HepG2 (cell line): ENCODE measurements at regions not wholly inside any gene's neighbourhood (a gene's known extent, or its start where the extent isn't known, plus 50 kb on each side); places are given as distances from the start of the nearest gene placed in this dataset.

ENCODE experiments used
- ATAC-seq: fragments of 200-7000 bp; cut with Tn5 transposase; 3 replicates; pipeline ENCODE4 v1.9.1; 2020; ENCODE audit warnings: mild to moderate bottlenecking, moderate library complexity
- BruUV-seq: library from RNA; stranded (reverse); fragments of 400-500 nt; replicated peaks from 2 replicates; lab custom pipeline; 2021; lab: Mats Ljungman, UMichigan
- CTCF ChIA-PET: fragments of 300-600 bp; formaldehyde crosslinking; extraction: SDS; loops from one replicate; lab custom pipeline; 2021; ENCODE audit warnings: low total read pairs, inconsistent platforms, low intra/inter-chr PET ratio; lab: Yijun Ruan, JAX
- POLR2A ChIA-PET: fragments of 350-600 bp; sonication (Branson Sonifier 250); formaldehyde crosslinking; loops from one replicate; lab custom pipeline; 2020; ENCODE audit warnings: antibody characterized with exemption, inconsistent platforms; lab: Yijun Ruan, JAX
- DNase-seq: peaks from one replicate; pipeline ENCODE4 v3.0.0-alpha.2; 2015; ENCODE audit warnings: low spot score
- FAIRE-seq: peaks from 3 replicates; lab custom pipeline; 2011; peaks lifted over from hg19 to GRCh38; lab: Jason Lieb, UNC
- H2AFZ ChIP-seq: one replicate; pipeline ENCODE4 v1.6.1; 2011; ENCODE audit warnings: low read length, inconsistent platforms
- H3K27ac ChIP-seq: fragments of 300-600 bp; 3 replicates; pipeline ENCODE4 v1.8.0; 2011; ENCODE audit warnings: mixed run types, mild to moderate bottlenecking, mixed read lengths, low read length, inconsistent platforms; ENCODE audit not compliant: insufficient read depth; ENCODE audit errors: extremely low read length
- H3K27me3 ChIP-seq, 2 experiments: fragments of 200-600 bp in 1 of 2; 2 replicates in 1 of 2; 3 replicates in 1 of 2; pipeline versions ENCODE4 v1.6.0 to v1.8.0; 2011; ENCODE audit warnings: low read length in 2 of 2, mild to moderate bottlenecking in 2 of 2, moderate library complexity in 2 of 2, inconsistent platforms in 1 of 2; ENCODE audit not compliant: insufficient read depth in 2 of 2, control insufficient read depth in 1 of 2
- H3K36me3 ChIP-seq, 2 experiments: fragments of 200-600 bp in 1 of 2; replicated peaks in 1 of 2; 2 replicates in 1 of 2; 3 replicates in 1 of 2; pipeline versions ENCODE4 v1.5.1 to v1.8.0; 2011; ENCODE audit warnings: low read length in 2 of 2, inconsistent platforms in 1 of 2; ENCODE audit not compliant: insufficient read depth in 2 of 2, control insufficient read depth in 1 of 2
- H3K4me1 ChIP-seq: 2 replicates; pipeline ENCODE4 v1.5.1; 2012; ENCODE audit warnings: low read length, inconsistent platforms; ENCODE audit not compliant: insufficient read depth
- H3K4me2 ChIP-seq: 2 replicates; pipeline ENCODE4 v1.6.0; 2011; ENCODE audit warnings: low read depth, low read length, inconsistent platforms
- H3K4me3 ChIP-seq, 3 experiments: fragments of 200-600 bp in 1 of 3; sonication (generic), shearing (Covaris generic) in 1 of 3; replicated peaks in 1 of 3; 2 replicates each; pipeline ENCODE4 v1.5.1; 2011 to 2016; ENCODE audit warnings: low read length in 3 of 3, inconsistent platforms in 2 of 3, low read depth in 2 of 3, mild to moderate bottlenecking in 2 of 3, control low read depth in 1 of 3, mixed read lengths in 1 of 3; ENCODE audit not compliant: insufficient read depth in 1 of 3
- H3K79me2 ChIP-seq: one replicate; pipeline ENCODE4 v1.6.1; 2011; ENCODE audit warnings: low read length, inconsistent platforms; ENCODE audit not compliant: insufficient read depth
- H3K9ac ChIP-seq: 2 replicates; pipeline ENCODE4 v1.6.0; 2011; ENCODE audit warnings: mild to moderate bottlenecking, low read depth, low read length, inconsistent platforms; ENCODE audit not compliant: insufficient read depth
- H3K9me3 ChIP-seq: 2 replicates; pipeline ENCODE4 v1.5.1; 2012; ENCODE audit warnings: mild to moderate bottlenecking, low read length
- H4K20me1 ChIP-seq: 2 replicates; pipeline ENCODE4 v1.6.0; 2011; ENCODE audit warnings: inconsistent platforms, mild to moderate bottlenecking, low read length, moderate library complexity; ENCODE audit not compliant: insufficient read depth
- KMT2B ChIP-seq: IDR thresholded peaks from 2 replicates; pipeline ENCODE4 v1.6.1; 2016; ENCODE audit warnings: missing genetic modification reagents, missing compliant biosample characterization
- MED13 ChIP-seq: sonication (generic); formaldehyde crosslinking; IDR thresholded peaks from 2 replicates; pipeline ENCODE4 v1.5.0; 2020; ENCODE audit warnings: missing genetic modification reagents
- SMAD1 ChIP-seq: sonication (generic); formaldehyde crosslinking; IDR thresholded peaks from 2 replicates; pipeline ENCODE4 v1.4.0; 2020; ENCODE audit warnings: missing genetic modification reagents, low read depth, mild to moderate bottlenecking, borderline replicate concordance
- SMAD3 ChIP-seq: sonication (generic); formaldehyde crosslinking; IDR thresholded peaks from 2 replicates; pipeline ENCODE4 v1.4.0; 2020; ENCODE audit warnings: missing genetic modification reagents
- SNAI1 ChIP-seq: sonication (generic); formaldehyde crosslinking; IDR thresholded peaks from 2 replicates; pipeline ENCODE4 v1.5.0; 2020; ENCODE audit warnings: mild to moderate bottlenecking, missing genetic modification reagents, borderline replicate concordance
- SRSF1 ChIP-seq: fragments of 200-400 bp; formaldehyde crosslinking; optimal IDR thresholded peaks from 2 replicates; pipeline ENCODE3; 2017; ENCODE audit warnings: mild to moderate bottlenecking, low read depth, low read length, moderate library complexity
- STAT5B ChIP-seq: sonication (generic); formaldehyde crosslinking; IDR thresholded peaks from 2 replicates; pipeline ENCODE4 v1.4.0; 2020; ENCODE audit warnings: missing genetic modification reagents
- ZHX1 ChIP-seq: sonication (generic); formaldehyde crosslinking; IDR thresholded peaks from 2 replicates; pipeline ENCODE4 v1.8.1; 2022; ENCODE audit warnings: low read depth, mild to moderate bottlenecking, missing genetic modification reagents
- ZNF143 ChIP-seq: sonication (generic); formaldehyde crosslinking; IDR thresholded peaks from 2 replicates; pipeline ENCODE4 v1.4.0; 2020; ENCODE audit warnings: missing genetic modification reagents
- ZNF251 ChIP-seq: sonication (generic); formaldehyde crosslinking; IDR thresholded peaks from 2 replicates; pipeline ENCODE4 v1.9.0; 2021; ENCODE audit warnings: mild to moderate bottlenecking, missing genetic modification reagents
- ZNF333 ChIP-seq: sonication (generic); formaldehyde crosslinking; IDR thresholded peaks from 2 replicates; pipeline ENCODE4 v1.4.0; 2020; ENCODE audit warnings: mild to moderate bottlenecking, missing genetic modification reagents, borderline replicate concordance
- WGBS: methylation state at CpG from one replicate; pipeline ENCODE4 v1.1.6; 2017; ENCODE audit warnings: low lambda C conversion rate; 5-methylcytosine and 5-hydroxymethylcytosine counted together
- in situ Hi-C: cut with HindIII; loops from 2 replicates; pipeline ENCODE4 v1.10.0; 2017; ENCODE audit warnings: low pct_unique_long_range_greater_than_20kb; ENCODE audit not compliant: extremely low pct_ligation_motif_present
- intact Hi-C: fragments of 100-400 bp; cut with micrococcal nuclease; formaldehyde crosslinking; loops from one replicate; pipeline ENCODE4 v1.10.0; 2022; ENCODE audit not compliant: unreplicated experiment
- TF ChIP-seq, protein P1 (sequence below): sonication (generic); formaldehyde crosslinking; IDR thresholded peaks from 2 replicates; pipeline ENCODE4 v1.8.1; 2023; ENCODE audit warnings: mild to moderate bottlenecking, missing genetic modification reagents
- TF ChIP-seq, protein P2 (sequence below), 2 experiments: sonication (generic) in 1 of 2; formaldehyde crosslinking in 1 of 2; IDR thresholded peaks; 2 replicates each; pipeline versions ENCODE4 v1.6.1 to v1.9.0; 2014 to 2022; ENCODE audit warnings: antibody characterized with exemption in 1 of 2, borderline replicate concordance in 1 of 2, inconsistent platforms in 1 of 2, low read depth in 1 of 2, missing genetic modification reagents in 1 of 2

DNA sequence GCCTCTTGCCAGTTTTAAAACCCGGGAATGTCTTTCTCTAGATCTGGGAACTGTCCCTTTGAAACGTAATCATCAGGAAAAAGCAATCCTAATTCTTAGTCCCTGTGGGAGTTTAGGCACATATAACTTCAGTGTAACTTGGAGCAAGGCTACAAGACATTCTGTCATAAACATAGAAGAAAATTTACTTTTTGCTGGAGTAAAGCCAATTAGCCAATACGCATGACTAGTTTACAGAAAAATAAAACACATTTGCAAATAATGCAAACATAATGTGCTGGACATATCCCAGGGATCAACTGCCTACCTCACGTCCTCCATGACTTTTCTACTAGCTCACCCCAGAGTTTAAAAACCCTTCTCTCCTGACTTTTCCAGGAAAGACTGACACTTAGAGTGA lies 970.6 kb downstream of the MRPL39 start:
- CTCF ChIA-PET = no interaction called here
- Histone ChIP-seq H4K20me1 (no peaks in the 10 kb centered on the region), H3K9me3 (peaks cover 81% of the 10 kb centered on the region), H3K4me3 (no peak overlapping the region), H3K36me3 (no peaks in the 10 kb centered on the region), H3K27ac (no peak overlapping the region), H3K4me1 (no peaks in the 10 kb centered on the region), H3K27me3 (no peaks in the 10 kb centered on the region), H3K9ac (no peak overlapping the region), H3K4me2 (no peak overlapping the region), H3K79me2 (no peaks in the 10 kb centered on the region), H2AFZ (no peak overlapping the region)
- no TSS peak for BruUV-seq
- POLR2A ChIA-PET = no interaction called here
- DNase-seq (no peak), FAIRE-seq (no peak), ATAC-seq (no peak)
- TF ChIP-seq SRSF1 = no peak
- TF ChIP-seq KMT2B (CRISPR knock-in tag) = no peak
- TF ChIP-seq ZHX1 (CRISPR knock-in tag) = no peak
- TF ChIP-seq, protein P1, sequence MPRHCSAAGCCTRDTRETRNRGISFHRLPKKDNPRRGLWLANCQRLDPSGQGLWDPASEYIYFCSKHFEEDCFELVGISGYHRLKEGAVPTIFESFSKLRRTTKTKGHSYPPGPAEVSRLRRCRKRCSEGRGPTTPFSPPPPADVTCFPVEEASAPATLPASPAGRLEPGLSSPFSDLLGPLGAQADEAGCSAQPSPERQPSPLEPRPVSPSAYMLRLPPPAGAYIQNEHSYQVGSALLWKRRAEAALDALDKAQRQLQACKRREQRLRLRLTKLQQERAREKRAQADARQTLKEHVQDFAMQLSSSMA (CRISPR knock-in tag) = no peak
- TF ChIP-seq, protein P2, sequence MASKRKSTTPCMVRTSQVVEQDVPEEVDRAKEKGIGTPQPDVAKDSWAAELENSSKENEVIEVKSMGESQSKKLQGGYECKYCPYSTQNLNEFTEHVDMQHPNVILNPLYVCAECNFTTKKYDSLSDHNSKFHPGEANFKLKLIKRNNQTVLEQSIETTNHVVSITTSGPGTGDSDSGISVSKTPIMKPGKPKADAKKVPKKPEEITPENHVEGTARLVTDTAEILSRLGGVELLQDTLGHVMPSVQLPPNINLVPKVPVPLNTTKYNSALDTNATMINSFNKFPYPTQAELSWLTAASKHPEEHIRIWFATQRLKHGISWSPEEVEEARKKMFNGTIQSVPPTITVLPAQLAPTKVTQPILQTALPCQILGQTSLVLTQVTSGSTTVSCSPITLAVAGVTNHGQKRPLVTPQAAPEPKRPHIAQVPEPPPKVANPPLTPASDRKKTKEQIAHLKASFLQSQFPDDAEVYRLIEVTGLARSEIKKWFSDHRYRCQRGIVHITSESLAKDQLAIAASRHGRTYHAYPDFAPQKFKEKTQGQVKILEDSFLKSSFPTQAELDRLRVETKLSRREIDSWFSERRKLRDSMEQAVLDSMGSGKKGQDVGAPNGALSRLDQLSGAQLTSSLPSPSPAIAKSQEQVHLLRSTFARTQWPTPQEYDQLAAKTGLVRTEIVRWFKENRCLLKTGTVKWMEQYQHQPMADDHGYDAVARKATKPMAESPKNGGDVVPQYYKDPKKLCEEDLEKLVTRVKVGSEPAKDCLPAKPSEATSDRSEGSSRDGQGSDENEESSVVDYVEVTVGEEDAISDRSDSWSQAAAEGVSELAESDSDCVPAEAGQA (IDR thresholded peaks at IDR 0.05; ENCODE audit: low read depth) = no peak
- TF ChIP-seq, protein P2 (CRISPR knock-in tag; IDR thresholded peaks at IDR 0.05; ENCODE audit: borderline replicate concordance) = no peak
- TF ChIP-seq STAT5B = no peak
- TF ChIP-seq MED13 = no peak
- no peak for TF ChIP-seq SMAD3 (CRISPR knock-in tag)
- TF ChIP-seq ZNF251 (CRISPR knock-in tag) = no peak
- TF ChIP-seq ZNF143 = no peak
- no peak for TF ChIP-seq ZNF333
- TF ChIP-seq SMAD1 (CRISPR knock-in tag) = no peak
- no peak for TF ChIP-seq SNAI1 (CRISPR knock-in tag)
- intact Hi-C loops (no loop called here), in situ Hi-C loops (no loop called here)
- 5% methylated on average over 4 of the region's 4 CpGs for WGBS
